Activated CD4-positive, alpha-beta T cell treated with anti-CD3 and anti-CD28 coated beads, Interleukin-2, amount 10 ng/mL, durations not matched to agents 7 days and 5 days (primary cell): ENCODE measurements at regions not wholly inside any gene's neighbourhood (a gene's known extent, or its start where the extent isn't known, plus 50 kb on each side); places are given as distances from the start of the nearest gene placed in this dataset.

Source experiments
- CTCF ChIA-PET: fragments of 350-600 bp; sonication (Branson Sonifier 250); formaldehyde crosslinking; loops from one replicate; lab custom pipeline; 2021; ENCODE audit warnings: antibody characterized with exemption; lab: Charles Lee
- POLR2A ChIA-PET: fragments of 350-600 bp; sonication (Branson Sonifier 250); formaldehyde crosslinking; loops from one replicate; lab custom pipeline; 2021; ENCODE audit warnings: antibody characterized with exemption; lab: Charles Lee
- DNase-seq: peaks from one replicate; pipeline ENCODE4 v3.0.0-alpha.2; 2020
- H3K27ac Mint-ChIP-seq: one replicate; pipeline ENCODE4 v1.8.0; 2021; ENCODE audit warnings: mild to moderate bottlenecking, moderate library complexity, mixed read lengths
- H3K27me3 Mint-ChIP-seq: one replicate; pipeline ENCODE4 v1.8.0; 2021; ENCODE audit warnings: mixed read lengths
- H3K36me3 Mint-ChIP-seq: one replicate; pipeline ENCODE4 v1.8.0; 2021; ENCODE audit warnings: low read depth, mixed read lengths
- H3K4me1 Mint-ChIP-seq: one replicate; pipeline ENCODE4 v1.8.0; 2021; ENCODE audit warnings: mixed read lengths
- H3K4me3 Mint-ChIP-seq: one replicate; pipeline ENCODE4 v1.8.0; 2021; ENCODE audit warnings: mild to moderate bottlenecking, moderate library complexity, mixed read lengths
- H3K9me3 Mint-ChIP-seq: one replicate; pipeline ENCODE4 v1.8.0; 2021; ENCODE audit warnings: mixed read lengths

DNA sequence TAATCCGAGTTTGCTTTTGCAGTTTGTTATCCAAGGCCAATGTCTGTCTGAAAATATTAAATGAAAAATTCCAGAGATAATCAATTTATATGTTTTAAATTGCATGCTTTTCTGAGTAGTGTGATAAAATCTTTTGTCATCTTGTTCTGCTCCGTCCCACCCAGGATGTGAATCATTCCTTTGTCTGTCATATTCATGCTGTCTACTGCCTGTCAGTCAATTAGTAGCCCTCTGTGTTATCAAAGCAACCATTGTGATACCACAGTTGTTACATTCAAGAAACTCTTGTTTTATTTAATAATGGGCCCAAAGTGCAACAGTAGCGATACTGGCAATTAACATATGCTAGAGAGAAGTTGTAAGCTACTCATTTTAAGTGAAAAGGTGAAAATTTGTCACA lies 819.3 kb downstream of the BRINP3 start:
- no peaks in the 10 kb centered on the region for H3K27me3 Mint-ChIP-seq
- CTCF ChIA-PET = no interaction called here
- H3K36me3 Mint-ChIP-seq = no peaks in the 10 kb centered on the region

DNA sequence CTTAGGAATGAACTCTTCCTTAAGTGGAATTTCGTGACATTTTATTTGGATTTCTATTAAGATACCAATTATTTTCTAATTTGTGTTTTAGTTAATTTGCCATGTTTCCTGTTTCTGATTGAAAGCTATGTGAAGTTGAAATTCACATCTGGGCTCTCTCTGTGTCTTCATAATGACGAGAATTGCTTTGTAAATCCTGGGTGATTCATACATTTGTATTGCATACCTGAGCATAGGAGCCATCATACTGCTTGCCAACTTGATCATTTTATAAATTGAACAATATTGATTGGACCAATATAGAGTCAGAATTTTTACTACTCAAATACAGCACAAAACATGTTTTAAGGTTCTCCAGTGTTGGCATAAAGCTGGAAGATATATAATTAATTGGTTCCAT lies 817.9 kb downstream of the BRINP3 start:
- Mint-ChIP-seq H3K27ac (no peak overlapping the region), H3K27me3 (no peaks in the 10 kb centered on the region), H3K4me1 (no peaks in the 10 kb centered on the region), H3K36me3 (no peaks in the 10 kb centered on the region), H3K9me3 (no peaks in the 10 kb centered on the region), H3K4me3 (no peak overlapping the region)
- POLR2A ChIA-PET = no interaction called here
- CTCF ChIA-PET = no interaction called here
- no peak for DNase-seq

More for the DNA sequence above, 819.3 kb downstream of the BRINP3 start:
- POLR2A ChIA-PET = no interaction called here
- DNase-seq = no peak
- no peak overlapping the region for H3K27ac Mint-ChIP-seq
- H3K9me3 Mint-ChIP-seq = no peaks in the 10 kb centered on the region
- no peaks in the 10 kb centered on the region for H3K4me1 Mint-ChIP-seq
- H3K4me3 Mint-ChIP-seq = no peak overlapping the region

DNA sequence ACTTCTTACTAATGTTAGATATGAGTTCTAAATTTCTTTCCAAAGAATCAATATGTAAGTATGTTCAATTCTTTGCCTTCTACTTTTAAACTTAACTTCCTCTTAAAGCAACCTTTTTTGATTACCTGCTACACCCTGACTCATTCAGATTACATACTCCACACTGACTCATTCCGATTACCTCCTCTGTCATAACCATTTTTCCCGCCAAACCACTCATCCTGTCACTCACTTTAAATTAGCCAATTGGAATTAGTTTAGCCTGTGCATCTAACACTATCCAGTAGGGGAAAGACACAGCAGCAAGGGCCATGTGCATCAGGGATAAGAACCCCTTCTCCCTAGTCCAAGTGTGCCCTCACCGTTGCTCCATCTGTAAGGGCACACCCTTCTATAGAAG lies 815.5 kb downstream of the BRINP3 start:
- Mint-ChIP-seq H3K4me3 (no peak overlapping the region), H3K4me1 (no peaks in the 10 kb centered on the region)
- POLR2A ChIA-PET = no interaction called here

DNA sequence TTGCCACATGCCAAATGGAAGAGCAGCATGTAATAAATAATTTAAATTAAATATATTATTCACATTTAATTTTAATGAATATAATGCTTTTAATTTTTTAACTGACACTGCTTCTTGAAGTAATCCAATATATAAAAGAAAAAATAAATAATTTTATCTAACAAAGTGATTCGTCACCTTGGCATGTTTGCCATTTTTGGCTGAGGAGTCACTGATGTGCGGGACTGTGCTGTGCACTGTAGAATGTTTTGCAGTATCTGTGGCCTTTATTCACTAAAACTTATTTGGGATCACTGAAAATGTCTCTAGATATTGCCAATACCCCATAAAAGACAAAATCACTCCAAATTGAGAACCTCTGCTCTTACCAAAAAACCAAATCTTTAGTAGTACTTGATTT lies 807.8 kb downstream of the BRINP3 start:
- H3K27me3 Mint-ChIP-seq = no peaks in the 10 kb centered on the region
- peaks cover 3% of the 10 kb centered on the region for H3K9me3 Mint-ChIP-seq
- H3K4me1 Mint-ChIP-seq = no peaks in the 10 kb centered on the region
- no peaks in the 10 kb centered on the region for H3K36me3 Mint-ChIP-seq
- DNase-seq = no peak
- ChIA-PET CTCF (no interaction called here), POLR2A (no interaction called here)
- H3K27ac Mint-ChIP-seq = no peak overlapping the region
- no peak overlapping the region for H3K4me3 Mint-ChIP-seq

More for the DNA sequence above, 815.5 kb downstream of the BRINP3 start:
- Mint-ChIP-seq H3K36me3 (no peaks in the 10 kb centered on the region), H3K27me3 (no peaks in the 10 kb centered on the region), H3K9me3 (peaks cover 2% of the 10 kb centered on the region), H3K27ac (no peak overlapping the region)
- CTCF ChIA-PET = no interaction called here
- DNase-seq = no peak

DNA sequence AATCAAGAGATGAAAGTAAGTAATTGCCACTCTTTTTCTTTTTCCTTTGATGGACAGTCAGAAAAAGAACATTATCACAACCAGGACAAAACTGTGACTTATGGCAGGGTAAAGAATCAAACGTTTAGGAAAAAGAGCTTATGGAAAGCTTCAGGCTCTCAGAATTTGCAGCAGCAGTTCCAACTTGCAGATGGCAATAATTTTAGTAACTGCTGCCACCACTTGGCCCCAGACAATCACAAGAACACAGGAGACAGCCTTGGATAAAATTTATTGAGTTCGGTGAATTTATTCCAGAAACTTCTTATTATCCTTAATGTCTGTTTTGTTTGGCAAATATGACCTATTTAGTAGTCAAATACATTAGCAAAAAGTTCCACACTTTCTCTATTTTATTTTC lies 804.4 kb downstream of the BRINP3 start:
- Mint-ChIP-seq H3K4me1 (no peaks in the 10 kb centered on the region), H3K4me3 (no peak overlapping the region), H3K27me3 (no peaks in the 10 kb centered on the region), H3K9me3 (no peaks in the 10 kb centered on the region), H3K36me3 (no peaks in the 10 kb centered on the region), H3K27ac (no peak overlapping the region)
- no peak for DNase-seq
- ChIA-PET POLR2A (no interaction called here), CTCF (no interaction called here)

DNA sequence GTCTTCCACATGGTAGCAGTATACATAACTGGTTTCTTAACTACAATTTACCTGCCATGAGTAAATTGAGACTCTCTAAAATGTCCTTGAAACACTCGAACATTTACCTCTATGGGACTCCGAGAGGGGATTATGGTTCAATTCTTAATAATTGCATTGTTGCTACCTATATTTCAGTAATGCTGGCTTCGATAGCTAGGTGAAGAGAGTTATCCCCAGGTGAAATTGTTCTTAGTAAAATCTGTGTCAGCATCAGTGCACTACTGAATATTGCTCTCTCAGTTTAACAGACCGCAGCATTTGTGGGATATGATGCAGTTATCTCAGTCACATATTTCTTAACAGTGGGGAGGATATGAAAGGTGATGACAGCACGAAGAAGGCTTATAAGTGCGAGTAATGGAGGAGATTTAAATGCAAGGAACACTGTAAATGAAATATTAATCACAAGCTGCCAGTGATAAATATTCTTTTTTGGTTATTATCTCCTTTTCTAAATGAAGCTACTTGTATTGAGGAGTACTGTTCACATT lies 801.9 kb downstream of the BRINP3 start:
- Mint-ChIP-seq H3K4me1 (no peaks in the 10 kb centered on the region), H3K36me3 (no peaks in the 10 kb centered on the region), H3K9me3 (no peaks in the 10 kb centered on the region), H3K27me3 (no peaks in the 10 kb centered on the region), H3K27ac (no peak overlapping the region), H3K4me3 (no peak overlapping the region)
- ChIA-PET POLR2A (no interaction called here), CTCF (no interaction called here)
- DNase-seq = no peak

DNA sequence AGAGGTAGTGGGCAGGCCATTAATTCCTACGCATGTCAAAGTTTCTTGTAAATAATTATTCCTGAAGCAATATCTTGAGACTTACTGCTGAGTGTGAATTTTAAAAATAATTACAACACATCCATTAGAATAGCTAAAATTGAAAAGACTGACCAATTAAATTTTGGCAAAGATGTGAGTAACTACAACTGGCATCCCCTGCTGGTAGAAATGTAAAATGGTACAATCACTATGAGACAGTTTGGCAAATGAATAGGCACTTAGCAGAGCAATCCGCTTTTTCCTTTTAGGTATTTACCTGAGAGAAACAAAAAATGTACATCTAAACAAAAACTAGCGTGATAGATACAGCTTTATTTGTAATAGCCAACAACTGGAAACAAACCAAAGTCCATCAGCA lies 798.9 kb downstream of the BRINP3 start:
- Mint-ChIP-seq H3K4me3 (no peak overlapping the region), H3K36me3 (no peaks in the 10 kb centered on the region), H3K4me1 (no peaks in the 10 kb centered on the region), H3K9me3 (no peaks in the 10 kb centered on the region), H3K27me3 (no peaks in the 10 kb centered on the region), H3K27ac (no peak overlapping the region)
- ChIA-PET CTCF (no interaction called here), POLR2A (no interaction called here)
- DNase-seq = no peak

DNA sequence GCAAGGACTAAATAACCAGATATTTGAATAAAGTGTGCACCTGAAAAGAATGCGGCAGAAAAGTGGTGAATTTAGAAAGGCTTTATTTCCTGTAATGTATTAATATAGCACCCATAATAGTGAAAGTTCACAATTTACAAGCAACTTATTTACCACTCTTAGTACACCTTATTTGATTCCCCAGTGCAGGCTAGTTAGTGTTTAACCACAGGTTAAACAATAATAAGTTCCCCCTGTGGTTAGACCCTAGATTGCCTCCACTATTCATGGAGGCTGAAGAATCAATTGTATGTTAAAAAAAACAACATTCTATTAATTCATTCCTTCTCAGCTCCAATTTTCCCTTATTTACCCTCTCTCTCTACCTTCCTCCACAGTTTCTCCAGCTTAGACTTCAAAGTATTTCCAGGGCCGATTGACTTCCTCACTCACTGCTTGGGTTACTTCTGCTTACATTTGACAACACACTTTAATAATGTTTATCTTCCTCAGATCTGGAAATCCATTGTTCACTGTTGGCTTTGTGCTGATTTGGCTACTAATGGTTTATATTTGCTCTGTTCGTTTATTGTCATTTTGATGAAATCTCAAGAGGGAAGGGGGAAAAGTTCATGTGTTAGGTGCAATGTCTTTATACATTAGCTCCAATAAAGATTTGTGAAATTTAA lies 796.3 kb downstream of the BRINP3 start:
- Mint-ChIP-seq H3K36me3 (no peaks in the 10 kb centered on the region), H3K4me3 (no peak overlapping the region)
- CTCF ChIA-PET = no interaction called here

DNA sequence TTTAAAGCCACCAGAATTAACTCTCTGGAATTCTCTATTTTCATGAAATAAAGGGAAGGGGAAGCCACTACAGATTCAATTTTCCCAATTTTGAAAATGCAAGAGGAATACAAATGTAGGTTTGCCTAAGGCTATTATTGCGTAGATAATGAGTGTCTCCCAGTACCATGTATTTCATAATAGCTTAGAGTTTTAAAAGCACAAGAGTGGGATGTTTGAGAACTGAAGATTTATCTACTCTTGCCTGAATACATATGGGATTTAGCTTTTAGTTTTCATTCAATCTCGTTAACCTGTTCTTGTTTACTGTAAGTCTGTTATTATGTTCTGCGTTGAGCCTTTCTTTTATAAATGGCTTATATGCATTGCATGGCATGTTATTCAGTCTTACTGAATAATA lies 795.1 kb downstream of the BRINP3 start:
- Mint-ChIP-seq H3K27ac (no peak overlapping the region), H3K4me3 (no peak overlapping the region), H3K4me1 (no peaks in the 10 kb centered on the region), H3K27me3 (no peaks in the 10 kb centered on the region), H3K9me3 (no peaks in the 10 kb centered on the region), H3K36me3 (no peaks in the 10 kb centered on the region)
- ChIA-PET POLR2A (no interaction called here), CTCF (no interaction called here)
- DNase-seq = no peak

More for the DNA sequence above, 796.3 kb downstream of the BRINP3 start:
- Mint-ChIP-seq H3K4me1 (no peaks in the 10 kb centered on the region), H3K27ac (no peak overlapping the region), H3K9me3 (no peaks in the 10 kb centered on the region), H3K27me3 (no peaks in the 10 kb centered on the region)
- POLR2A ChIA-PET = no interaction called here
- no peak for DNase-seq

DNA sequence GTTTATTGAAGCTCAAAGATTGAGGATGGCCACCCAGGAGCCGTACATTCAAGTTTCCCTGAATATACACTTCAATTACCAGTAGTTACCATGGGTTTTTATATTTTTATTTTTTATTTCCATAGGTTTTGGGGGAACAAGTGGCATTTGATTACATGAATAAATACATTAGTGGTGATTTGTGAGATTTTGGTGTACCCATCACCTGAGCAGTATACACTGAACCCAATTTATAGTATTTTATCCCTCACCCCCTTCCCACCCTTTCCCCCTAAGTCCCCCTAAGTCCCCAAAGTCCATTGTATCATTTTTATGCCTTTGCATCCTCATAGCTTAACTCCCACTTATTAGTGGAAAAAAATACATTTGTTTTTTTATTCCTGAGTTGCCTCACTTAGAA lies 791.4 kb downstream of the BRINP3 start:
- ChIA-PET POLR2A (no interaction called here), CTCF (no interaction called here)
- no peak overlapping the region for H3K27ac Mint-ChIP-seq
- no peak for DNase-seq
- no peaks in the 10 kb centered on the region for H3K36me3 Mint-ChIP-seq
- H3K27me3 Mint-ChIP-seq = no peaks in the 10 kb centered on the region
- no peak overlapping the region for H3K4me3 Mint-ChIP-seq
- H3K9me3 Mint-ChIP-seq = peaks cover 3% of the 10 kb centered on the region
- H3K4me1 Mint-ChIP-seq = no peaks in the 10 kb centered on the region

DNA sequence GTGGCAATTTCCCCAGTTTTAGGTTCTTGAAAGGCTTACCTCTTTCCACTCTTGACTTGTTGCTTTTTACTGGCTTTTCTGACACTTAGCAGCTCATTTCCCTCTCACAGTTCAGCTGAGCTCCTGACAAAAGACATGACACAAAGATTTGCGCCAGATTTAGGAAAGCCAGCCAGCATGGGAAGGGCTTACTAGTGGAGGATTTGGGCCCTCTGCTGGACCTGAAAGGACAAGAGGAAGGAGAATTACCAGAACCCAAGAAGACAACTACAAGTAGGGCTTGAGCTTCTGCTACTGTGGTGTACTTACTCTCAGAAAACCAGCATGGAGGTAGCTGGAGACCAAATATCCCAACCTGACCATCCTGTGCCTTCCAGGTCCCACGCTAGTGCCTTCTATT lies 784.5 kb downstream of the BRINP3 start:
- no peak for DNase-seq

DNA sequence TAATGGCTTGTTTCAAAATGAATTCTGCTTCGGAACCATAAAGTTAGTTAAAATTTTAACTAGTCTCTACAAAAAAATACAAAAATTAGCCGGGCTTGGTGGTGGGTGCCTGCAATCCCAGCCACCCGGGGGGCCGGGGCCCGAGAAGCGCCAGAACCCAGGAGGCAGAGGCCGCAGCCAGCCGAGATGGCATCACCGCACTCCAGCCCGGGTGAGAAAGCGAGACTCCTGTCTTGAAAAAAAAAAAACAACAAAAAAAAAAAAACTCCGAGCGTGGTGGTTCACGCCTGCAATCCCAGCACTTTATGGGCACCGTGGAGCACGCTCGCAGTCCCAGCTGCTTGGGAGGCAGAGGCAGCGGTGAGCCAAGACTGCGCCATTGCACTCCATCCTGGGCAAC lies 781.4 kb downstream of the BRINP3 start:
- no peaks in the 10 kb centered on the region for H3K4me1 Mint-ChIP-seq
- POLR2A ChIA-PET = no interaction called here
- H3K4me3 Mint-ChIP-seq = no peak overlapping the region
- peaks cover 2% of the 10 kb centered on the region for H3K9me3 Mint-ChIP-seq
- H3K27ac Mint-ChIP-seq = no peak overlapping the region
- no peaks in the 10 kb centered on the region for H3K27me3 Mint-ChIP-seq
- no peak for DNase-seq
- CTCF ChIA-PET = no interaction called here
- H3K36me3 Mint-ChIP-seq = no peaks in the 10 kb centered on the region

More for the DNA sequence above, 784.5 kb downstream of the BRINP3 start:
- POLR2A ChIA-PET = no interaction called here
- CTCF ChIA-PET = no interaction called here
- H3K27me3 Mint-ChIP-seq = no peaks in the 10 kb centered on the region
- H3K36me3 Mint-ChIP-seq = no peaks in the 10 kb centered on the region
- H3K4me3 Mint-ChIP-seq = no peak overlapping the region
- no peaks in the 10 kb centered on the region for H3K4me1 Mint-ChIP-seq
- H3K27ac Mint-ChIP-seq = no peak overlapping the region
- H3K9me3 Mint-ChIP-seq = peaks cover 4% of the 10 kb centered on the region

DNA sequence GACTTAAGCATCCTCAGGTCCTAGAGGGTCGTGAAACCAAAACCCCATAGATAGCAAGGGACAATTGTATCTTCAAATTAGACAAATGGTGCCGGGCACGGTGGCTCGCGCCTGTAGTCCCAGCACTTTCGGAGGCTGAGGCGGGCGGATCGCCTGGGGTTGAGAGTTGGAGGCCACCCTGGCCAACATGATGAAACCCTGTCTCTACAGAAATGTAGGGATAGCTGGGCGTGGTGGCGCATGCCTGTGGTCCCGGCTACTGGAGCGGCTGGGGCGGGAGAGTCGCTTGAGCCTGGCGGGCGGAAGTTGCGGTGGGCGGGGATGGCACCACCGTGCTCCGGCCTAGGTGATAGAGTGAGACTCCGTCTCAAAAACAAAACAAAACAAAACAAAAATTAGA lies 780.6 kb downstream of the BRINP3 start:
- Mint-ChIP-seq H3K4me1 (no peaks in the 10 kb centered on the region), H3K36me3 (no peaks in the 10 kb centered on the region), H3K4me3 (no peak overlapping the region), H3K27me3 (no peaks in the 10 kb centered on the region), H3K9me3 (peaks cover 2% of the 10 kb centered on the region), H3K27ac (no peak overlapping the region)
- ChIA-PET POLR2A (no interaction called here), CTCF (no interaction called here)
- no peak for DNase-seq

DNA sequence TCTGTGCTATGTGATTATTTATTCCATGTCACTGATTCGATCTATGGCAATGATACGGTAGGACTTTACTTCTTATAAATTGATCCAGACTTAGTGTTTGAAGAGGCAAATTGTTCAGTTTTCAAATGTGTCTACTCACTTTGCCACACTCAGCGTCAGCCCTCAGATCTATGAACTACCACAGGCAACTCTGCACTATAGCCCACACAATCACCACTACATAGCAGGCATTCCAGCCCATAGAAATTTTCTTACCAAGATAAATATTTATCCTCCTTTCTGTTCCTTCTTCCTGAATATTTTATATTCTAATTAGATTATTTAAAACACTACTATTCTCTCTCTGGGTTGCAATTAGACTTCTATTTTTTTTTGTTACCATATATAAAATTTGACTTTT lies 776.1 kb downstream of the BRINP3 start:
- Mint-ChIP-seq H3K27ac (no peak overlapping the region), H3K4me1 (no peaks in the 10 kb centered on the region), H3K27me3 (no peaks in the 10 kb centered on the region), H3K36me3 (no peaks in the 10 kb centered on the region), H3K4me3 (no peak overlapping the region), H3K9me3 (no peaks in the 10 kb centered on the region)
- DNase-seq = no peak
- ChIA-PET CTCF (no interaction called here), POLR2A (no interaction called here)
